HEK293 (cell line): ENCODE measurements at regions not wholly inside any gene's neighbourhood (a gene's known extent, or its start where the extent isn't known, plus 50 kb on each side); places are given as distances from the start of the nearest gene placed in this dataset.
A peak's percentile ranks its signal among the peaks of the same experiment; 100 is the strongest.

Experiments used
- CTCF ChIA-PET: fragments of 350-600 bp; formaldehyde crosslinking; extraction: SDS; loops from one replicate; lab custom pipeline; 2021; ENCODE audit warnings: antibody characterized with exemption; lab: Yijun Ruan, JAX
- POLR2A ChIA-PET: fragments of 300-600 bp; formaldehyde crosslinking; extraction: SDS; loops from one replicate; lab custom pipeline; 2020; ENCODE audit warnings: antibody characterized with exemption, inconsistent platforms; lab: Yijun Ruan, JAX
- H3K27ac ChIP-seq: fragments of 200-500 bp; sonication (Bioruptor generic); 2 replicates; pipeline ENCODE4 v1.5.1; 2014; ENCODE audit warnings: low read depth, low read length, control low read depth, inconsistent platforms; ENCODE audit errors: extremely low read depth
- H3K36me3 ChIP-seq, 2 experiments: fragments of 200-500 bp in 1 of 2; sonication (Bioruptor generic) in 1 of 2; 1 replicate in 1 of 2; 2 replicates in 1 of 2; pipeline ENCODE4 v1.5.1; 2014 to 2017; ENCODE audit warnings: inconsistent platforms in 2 of 2, low read length in 2 of 2; ENCODE audit not compliant: control insufficient read depth in 2 of 2, insufficient read depth in 1 of 2
- H3K4me1 ChIP-seq: fragments of 200-500 bp; sonication (Bioruptor generic); 2 replicates; pipeline ENCODE4 v1.5.1; 2014; ENCODE audit warnings: mild to moderate bottlenecking, low read length, inconsistent platforms; ENCODE audit not compliant: control insufficient read depth, insufficient read depth
- H3K4me3 ChIP-seq: 2 replicates; pipeline ENCODE4 v1.5.1; 2011; ENCODE audit warnings: low read depth, mild to moderate bottlenecking, control low read depth, low read length, moderate library complexity
- H3K9me3 ChIP-seq: fragments of 200-500 bp; sonication (Bioruptor generic); 2 replicates; pipeline ENCODE4 v1.5.1; 2014; ENCODE audit warnings: low read depth, low read length, inconsistent platforms; ENCODE audit not compliant: control insufficient read depth, insufficient read depth
- PRDM1 ChIP-seq: fragments of 450-650 bp; formaldehyde crosslinking; IDR thresholded peaks from 2 replicates; pipeline ENCODE4; 2016; ENCODE audit warnings: missing biosample characterization, missing genetic modification characterization
- SCRT2 ChIP-seq: fragments of 450-650 bp; formaldehyde crosslinking; IDR thresholded peaks from 2 replicates; pipeline ENCODE4 v1.5.1; 2016; ENCODE audit warnings: missing biosample characterization, missing genetic modification characterization
- ZFP3 ChIP-seq: fragments of 450-650 bp; formaldehyde crosslinking; IDR thresholded peaks from 2 replicates; pipeline ENCODE4 v1.5.1; 2016; ENCODE audit warnings: low read depth, missing biosample characterization, missing genetic modification characterization
- ZNF223 ChIP-seq: fragments of 450-650 bp; formaldehyde crosslinking; IDR thresholded peaks from 2 replicates; pipeline ENCODE4 v1.5.1; 2016; ENCODE audit warnings: missing biosample characterization, missing genetic modification characterization
- ZNF248 ChIP-seq: fragments of 450-650 bp; formaldehyde crosslinking; IDR thresholded peaks from 2 replicates; pipeline ENCODE4 v1.5.1; 2017; ENCODE audit warnings: missing biosample characterization, missing genetic modification characterization
- ZNF394 ChIP-seq: fragments of 450-650 bp; formaldehyde crosslinking; IDR thresholded peaks from 2 replicates; pipeline ENCODE4 v1.5.1; 2016; ENCODE audit warnings: missing biosample characterization, missing genetic modification characterization, mild to moderate bottlenecking, moderate library complexity, borderline replicate concordance
- ZNF433 ChIP-seq: fragments of 450-650 bp; formaldehyde crosslinking; IDR thresholded peaks from 2 replicates; pipeline ENCODE4 v1.5.1; 2016; ENCODE audit warnings: missing biosample characterization, missing genetic modification characterization, low read depth
- ZNF585B ChIP-seq: fragments of 450-650 bp; formaldehyde crosslinking; IDR thresholded peaks from 2 replicates; pipeline ENCODE4 v1.5.1; 2016; ENCODE audit warnings: missing biosample characterization, missing genetic modification characterization
- ZNF621 ChIP-seq: fragments of 450-650 bp; formaldehyde crosslinking; IDR thresholded peaks from 2 replicates; pipeline ENCODE4 v1.5.1; 2017; ENCODE audit warnings: missing biosample characterization, missing genetic modification characterization
- ZNF629 ChIP-seq: fragments of 450-650 bp; formaldehyde crosslinking; IDR thresholded peaks from 2 replicates; pipeline ENCODE4 v1.5.1; 2017; ENCODE audit warnings: missing biosample characterization, missing genetic modification characterization
- TF ChIP-seq, protein P1 (sequence below): fragments of 450-650 bp; formaldehyde crosslinking; IDR thresholded peaks from 2 replicates; pipeline ENCODE4 v1.5.1; 2016; ENCODE audit warnings: missing biosample characterization, missing genetic modification characterization
- TF ChIP-seq, protein P2 (sequence below): fragments of 450-650 bp; formaldehyde crosslinking; IDR thresholded peaks from 2 replicates; pipeline ENCODE4 v1.5.1; 2017; ENCODE audit warnings: missing biosample characterization, missing genetic modification characterization
- TF ChIP-seq, protein P3 (sequence below): fragments of 450-650 bp; formaldehyde crosslinking; IDR thresholded peaks from 2 replicates; pipeline ENCODE4 v1.5.1; 2016; ENCODE audit warnings: missing biosample characterization, missing genetic modification characterization

DNA sequence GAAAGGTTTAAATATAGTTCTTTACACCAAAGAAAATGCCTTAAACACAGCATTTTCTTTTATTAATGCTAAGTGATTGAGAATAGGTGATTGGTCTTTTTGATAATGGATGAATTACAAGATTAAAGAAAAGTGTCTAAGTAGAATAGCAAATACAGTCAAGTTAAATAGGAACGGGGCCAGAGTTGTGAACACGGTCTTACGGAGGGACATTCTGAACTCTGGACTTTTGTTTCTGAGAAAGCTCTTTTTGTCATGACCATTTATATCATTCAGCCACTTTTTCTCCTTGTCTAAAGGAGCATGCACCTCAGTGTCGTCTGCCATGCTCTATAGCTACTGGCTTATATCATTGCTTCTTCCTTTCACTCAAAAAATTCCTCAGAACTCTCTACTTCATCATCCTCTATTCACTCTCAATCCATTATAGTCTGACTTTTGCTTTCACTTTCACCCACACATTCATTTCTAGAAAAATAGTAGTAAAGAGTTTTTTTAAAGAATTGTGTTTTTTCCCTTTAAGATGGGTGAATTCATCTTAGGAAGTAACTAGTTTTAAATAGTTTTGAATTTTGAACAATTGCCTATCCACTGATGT lies 263.0 kb upstream of the FBXL7 start:
- Histone ChIP-seq H3K4me1 (no peaks in the 10 kb centered on the region), H3K4me3 (no peak overlapping the region), H3K9me3 (no peaks in the 10 kb centered on the region), H3K27ac (no peak overlapping the region), H3K36me3 (no peaks in the 10 kb centered on the region)
- TF ChIP-seq, protein P1, sequence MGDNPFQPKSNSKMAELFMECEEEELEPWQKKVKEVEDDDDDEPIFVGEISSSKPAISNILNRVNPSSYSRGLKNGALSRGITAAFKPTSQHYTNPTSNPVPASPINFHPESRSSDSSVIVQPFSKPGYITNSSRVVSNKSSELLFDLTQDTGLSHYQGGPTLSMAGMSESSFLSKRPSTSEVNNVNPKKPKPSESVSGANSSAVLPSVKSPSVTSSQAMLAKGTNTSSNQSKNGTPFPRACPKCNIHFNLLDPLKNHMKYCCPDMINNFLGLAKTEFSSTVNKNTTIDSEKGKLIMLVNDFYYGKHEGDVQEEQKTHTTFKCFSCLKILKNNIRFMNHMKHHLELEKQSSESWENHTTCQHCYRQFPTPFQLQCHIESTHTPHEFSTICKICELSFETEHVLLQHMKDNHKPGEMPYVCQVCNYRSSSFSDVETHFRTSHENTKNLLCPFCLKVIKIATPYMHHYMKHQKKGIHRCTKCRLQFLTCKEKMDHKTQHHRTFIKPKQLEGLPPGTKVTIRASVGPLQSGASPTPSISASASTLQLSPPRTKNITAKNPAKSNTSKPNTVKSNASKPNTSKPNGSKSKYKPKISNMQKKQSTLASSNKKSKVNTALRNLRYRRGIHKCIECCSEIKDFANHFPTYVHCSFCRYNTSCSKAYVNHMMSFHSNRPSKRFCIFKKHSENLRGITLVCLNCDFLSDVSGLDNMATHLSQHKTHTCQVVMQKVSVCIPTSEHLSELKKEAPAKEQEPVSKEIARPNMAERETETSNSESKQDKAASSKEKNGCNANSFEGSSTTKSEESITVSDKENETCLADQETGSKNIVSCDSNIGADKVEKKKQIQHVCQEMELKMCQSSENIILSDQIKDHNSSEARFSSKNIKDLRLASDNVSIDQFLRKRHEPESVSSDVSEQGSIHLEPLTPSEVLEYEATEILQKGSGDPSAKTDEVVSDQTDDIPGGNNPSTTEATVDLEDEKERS (tag by site-specific recombination) = no peak
- TF ChIP-seq PRDM1 (tag by site-specific recombination) (peak; percentile 58), SCRT2 (tag by site-specific recombination) (no peak)
- POLR2A ChIA-PET = no interaction called here
- CTCF ChIA-PET = interaction anchor here (0.7 kb wide), 1 partner anchor 446 kb away, joined by 4 read pairs; no protein-coding TSS in a partner anchor

DNA sequence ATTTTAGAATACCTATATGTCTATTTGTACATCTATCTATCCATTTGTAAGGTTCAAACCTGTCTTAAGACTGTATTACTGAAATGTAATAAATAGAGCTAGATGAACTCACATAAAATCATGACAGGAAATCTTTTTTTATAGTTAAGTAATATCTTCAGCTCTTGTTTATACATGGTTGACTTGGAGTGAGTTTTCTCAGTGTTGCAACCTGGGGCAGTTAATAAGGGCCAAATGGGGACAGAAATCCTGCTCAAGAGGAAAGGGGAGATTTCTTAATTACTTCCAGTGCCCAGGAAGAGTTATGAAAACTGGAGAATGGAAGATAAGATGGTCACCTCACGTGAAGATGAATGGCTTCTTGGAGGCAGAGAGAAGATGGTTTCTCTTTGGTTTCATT lies 265.1 kb upstream of the FBXL7 start:
- CTCF ChIA-PET = interaction anchor here (0.6 to 1.3 kb wide), 3 partner anchors 27 to 557 kb away, joined by 3 to 4 read pairs (median 3); no protein-coding TSS in a partner anchor
- POLR2A ChIA-PET = no interaction called here
- Histone ChIP-seq H3K4me1 (no peaks in the 10 kb centered on the region), H3K9me3 (no peaks in the 10 kb centered on the region), H3K36me3 (no peaks in the 10 kb centered on the region), H3K27ac (no peak overlapping the region), H3K4me3 (no peak overlapping the region)
- TF ChIP-seq, protein P2, sequence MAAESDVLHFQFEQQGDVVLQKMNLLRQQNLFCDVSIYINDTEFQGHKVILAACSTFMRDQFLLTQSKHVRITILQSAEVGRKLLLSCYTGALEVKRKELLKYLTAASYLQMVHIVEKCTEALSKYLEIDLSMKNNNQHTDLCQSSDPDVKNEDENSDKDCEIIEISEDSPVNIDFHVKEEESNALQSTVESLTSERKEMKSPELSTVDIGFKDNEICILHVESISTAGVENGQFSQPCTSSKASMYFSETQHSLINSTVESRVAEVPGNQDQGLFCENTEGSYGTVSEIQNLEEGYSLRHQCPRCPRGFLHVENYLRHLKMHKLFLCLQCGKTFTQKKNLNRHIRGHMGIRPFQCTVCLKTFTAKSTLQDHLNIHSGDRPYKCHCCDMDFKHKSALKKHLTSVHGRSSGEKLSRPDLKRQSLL (tag by site-specific recombination) = no peak
- TF ChIP-seq, protein P3, sequence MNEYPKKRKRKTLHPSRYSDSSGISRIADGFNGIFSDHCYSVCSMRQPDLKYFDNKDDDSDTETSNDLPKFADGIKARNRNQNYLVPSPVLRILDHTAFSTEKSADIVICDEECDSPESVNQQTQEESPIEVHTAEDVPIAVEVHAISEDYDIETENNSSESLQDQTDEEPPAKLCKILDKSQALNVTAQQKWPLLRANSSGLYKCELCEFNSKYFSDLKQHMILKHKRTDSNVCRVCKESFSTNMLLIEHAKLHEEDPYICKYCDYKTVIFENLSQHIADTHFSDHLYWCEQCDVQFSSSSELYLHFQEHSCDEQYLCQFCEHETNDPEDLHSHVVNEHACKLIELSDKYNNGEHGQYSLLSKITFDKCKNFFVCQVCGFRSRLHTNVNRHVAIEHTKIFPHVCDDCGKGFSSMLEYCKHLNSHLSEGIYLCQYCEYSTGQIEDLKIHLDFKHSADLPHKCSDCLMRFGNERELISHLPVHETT (tag by site-specific recombination) = no peak
- no peak for TF ChIP-seq ZNF394 (tag by site-specific recombination)

DNA sequence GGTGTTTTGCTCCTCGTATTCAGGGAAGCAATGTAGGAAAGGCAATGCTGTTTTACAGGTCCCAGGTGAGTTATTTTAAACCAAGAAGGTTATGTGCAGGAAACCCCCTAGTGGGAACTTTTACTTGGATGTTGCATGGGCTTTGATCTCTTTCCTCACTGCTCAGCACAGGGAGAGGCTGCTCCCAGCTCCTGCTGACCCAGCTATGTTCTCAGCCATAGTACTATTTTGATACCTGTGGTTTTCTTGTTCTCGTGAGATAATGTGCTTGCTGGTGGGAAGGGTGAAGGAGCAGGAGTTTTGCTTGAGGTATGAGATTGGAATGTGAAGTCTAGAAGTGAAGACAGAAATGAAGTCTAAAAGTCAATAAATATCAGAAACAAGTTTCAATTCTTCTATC lies 265.6 kb upstream of the FBXL7 start:
- Histone ChIP-seq H3K4me1 (no peaks in the 10 kb centered on the region), H3K4me3 (no peak overlapping the region), H3K27ac (no peak overlapping the region), H3K36me3 (no peaks in the 10 kb centered on the region), H3K9me3 (no peaks in the 10 kb centered on the region)
- CTCF ChIA-PET = interaction anchor here (0.6 to 1.3 kb wide), 3 partner anchors 27 to 558 kb away, joined by 3 to 4 read pairs (median 3); no protein-coding TSS in a partner anchor
- POLR2A ChIA-PET = no interaction called here
- TF ChIP-seq ZNF433 (no peak), ZNF621 (no peak), ZFP3 (tag by site-specific recombination) (no peak), ZNF248 (tag by site-specific recombination) (no peak), ZNF585B (tag by site-specific recombination) (no peak), ZNF629 (no peak), ZNF223 (tag by site-specific recombination) (no peak)
